ENCODE measurements at regions not wholly inside any gene's neighbourhood (a gene's known extent, or its start where the extent isn't known, plus 50 kb on each side); places are given as distances from the start of the nearest gene placed in this dataset.

DNA sequence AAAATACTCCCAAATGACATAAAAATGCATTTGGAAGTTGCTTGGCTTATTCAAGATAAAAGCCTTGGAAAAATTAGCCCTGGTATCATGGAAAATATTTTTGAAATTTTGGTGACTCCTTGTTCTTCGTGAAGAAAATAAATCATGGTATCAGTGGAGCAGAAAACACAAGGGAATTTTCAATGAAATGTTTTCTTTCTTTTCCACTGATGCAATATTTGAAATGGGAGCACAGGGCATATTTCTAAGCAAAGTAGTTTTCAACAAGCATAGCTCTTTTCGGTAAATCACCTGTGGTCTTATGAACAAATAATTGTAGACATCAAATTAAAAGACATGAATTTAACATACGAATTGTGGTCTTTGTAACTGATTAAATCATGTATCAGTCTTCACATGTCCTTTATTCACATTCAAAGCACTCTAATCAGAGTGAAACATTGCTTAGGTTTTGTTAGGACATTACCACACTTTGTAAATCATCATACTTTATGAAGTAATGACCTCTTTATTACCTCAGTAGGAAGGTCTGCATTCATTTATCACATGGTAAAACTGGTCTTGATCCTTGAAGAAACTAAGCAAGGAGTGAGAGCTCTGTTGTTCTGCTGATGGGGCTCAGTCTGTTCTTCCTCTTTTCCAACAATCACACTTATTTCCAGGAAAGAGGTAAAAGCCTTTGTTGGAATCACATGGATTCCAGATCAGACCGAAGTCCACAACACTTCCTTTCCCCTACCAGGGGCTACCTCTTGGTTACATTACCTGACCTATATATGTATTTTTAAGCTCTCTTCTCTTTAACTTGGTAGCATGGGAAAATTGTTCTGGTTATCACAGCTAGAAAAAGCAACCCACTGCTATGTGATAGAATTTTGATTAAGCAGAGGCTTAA, 413.5 kb upstream of the THBS1 start:
- no peak for DNase-seq (ENCODE audit: low read depth, low spot score)
- TF ChIP-seq, protein P1, sequence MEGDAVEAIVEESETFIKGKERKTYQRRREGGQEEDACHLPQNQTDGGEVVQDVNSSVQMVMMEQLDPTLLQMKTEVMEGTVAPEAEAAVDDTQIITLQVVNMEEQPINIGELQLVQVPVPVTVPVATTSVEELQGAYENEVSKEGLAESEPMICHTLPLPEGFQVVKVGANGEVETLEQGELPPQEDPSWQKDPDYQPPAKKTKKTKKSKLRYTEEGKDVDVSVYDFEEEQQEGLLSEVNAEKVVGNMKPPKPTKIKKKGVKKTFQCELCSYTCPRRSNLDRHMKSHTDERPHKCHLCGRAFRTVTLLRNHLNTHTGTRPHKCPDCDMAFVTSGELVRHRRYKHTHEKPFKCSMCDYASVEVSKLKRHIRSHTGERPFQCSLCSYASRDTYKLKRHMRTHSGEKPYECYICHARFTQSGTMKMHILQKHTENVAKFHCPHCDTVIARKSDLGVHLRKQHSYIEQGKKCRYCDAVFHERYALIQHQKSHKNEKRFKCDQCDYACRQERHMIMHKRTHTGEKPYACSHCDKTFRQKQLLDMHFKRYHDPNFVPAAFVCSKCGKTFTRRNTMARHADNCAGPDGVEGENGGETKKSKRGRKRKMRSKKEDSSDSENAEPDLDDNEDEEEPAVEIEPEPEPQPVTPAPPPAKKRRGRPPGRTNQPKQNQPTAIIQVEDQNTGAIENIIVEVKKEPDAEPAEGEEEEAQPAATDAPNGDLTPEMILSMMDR (IDR thresholded peaks at IDR 0.05; ENCODE audit: low read depth, low read length) = no peak
- Histone ChIP-seq H3K9me3 (ENCODE audit: control insufficient read depth, insufficient read depth, low read length) (no peaks in the 10 kb centered on the region), H3K4me3 (ENCODE audit: low read depth, low read length) (no peak overlapping the region), H3K27ac (ENCODE audit: low read depth, low read length) (no peak overlapping the region), H3K27me3 (ENCODE audit: control insufficient read depth, insufficient read depth, low read length) (no peaks in the 10 kb centered on the region)
- POLR2A ChIA-PET = no interaction called here
- CTCF ChIA-PET = interaction anchor here (2.2 kb wide), 1 partner anchor 460 kb away, joined by 6 read pairs; no protein-coding TSS in a partner anchor

DNA sequence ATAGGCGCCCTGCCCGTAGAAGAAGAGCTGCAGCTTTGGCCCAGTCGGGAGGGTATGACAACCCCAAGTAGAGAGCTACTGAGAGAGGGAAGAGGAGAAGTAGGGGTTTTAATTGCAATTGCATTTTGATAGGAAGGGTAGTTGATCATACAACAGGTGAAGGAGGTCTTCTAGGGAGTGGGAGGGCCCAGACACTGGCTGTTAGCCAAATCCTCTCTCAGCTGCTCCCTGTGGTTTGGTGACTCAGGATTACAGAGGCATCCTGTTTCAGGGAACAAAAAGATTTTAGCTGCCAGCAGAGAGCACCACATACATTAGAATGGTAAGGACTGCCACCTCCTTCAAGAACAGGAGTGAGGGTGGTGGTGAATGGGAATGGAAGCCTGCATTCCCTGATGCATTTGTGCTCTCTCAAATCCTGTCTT, 408.9 kb upstream of the THBS1 start:
- Histone ChIP-seq H3K9me3 (ENCODE audit: control insufficient read depth, insufficient read depth, low read length) (no peaks in the 10 kb centered on the region), H3K4me3 (ENCODE audit: low read depth, low read length) (no peak overlapping the region), H3K27ac (ENCODE audit: low read depth, low read length) (peak overlapping the region; percentile 94), H3K27me3 (ENCODE audit: control insufficient read depth, insufficient read depth, low read length) (no peaks in the 10 kb centered on the region)
- POLR2A ChIA-PET = interaction anchor here (0.8 to 3.8 kb wide), 6 partner anchors 9 to 415 kb away, joined by 3 to 44 read pairs (median 6); partner anchors contain the start of gene THBS1
- CTCF ChIA-PET = interaction anchor here (0.6 to 1.9 kb wide), 5 partner anchors 37 to 465 kb away, joined by 3 to 15 read pairs (median 4); partner anchors contain the start of gene THBS1
- DNase-seq (ENCODE audit: low read depth, low spot score) = peak; percentile 96
- TF ChIP-seq, protein P1 (IDR thresholded peaks at IDR 0.05; ENCODE audit: low read depth, low read length) = peak; percentile 66

GRCh38 chr15:39172380-39173281, 408.2 kb upstream of the THBS1 start:
- peak overlapping the region; percentile 94 for H3K27ac ChIP-seq (ENCODE audit: low read depth, low read length)
- ChIA-PET POLR2A (interaction anchor here (0.6 to 3.8 kb wide), 9 partner anchors 8 to 414 kb away, joined by 3 to 44 read pairs (median 4); partner anchors contain the start of gene THBS1), CTCF (interaction anchor here (0.6 to 1.9 kb wide), 7 partner anchors 9 to 465 kb away, joined by 3 to 15 read pairs (median 3); partner anchors contain the start of gene THBS1)
- H3K9me3 ChIP-seq (ENCODE audit: control insufficient read depth, insufficient read depth, low read length) = no peaks in the 10 kb centered on the region
- no peaks in the 10 kb centered on the region for H3K27me3 ChIP-seq (ENCODE audit: control insufficient read depth, insufficient read depth, low read length)
- TF ChIP-seq, protein P1 (IDR thresholded peaks at IDR 0.05; ENCODE audit: low read depth, low read length) = no peak
- no peak for DNase-seq (ENCODE audit: low read depth, low spot score)
- peak overlapping the region; percentile 41 for H3K4me3 ChIP-seq (ENCODE audit: low read depth, low read length)

DNA sequence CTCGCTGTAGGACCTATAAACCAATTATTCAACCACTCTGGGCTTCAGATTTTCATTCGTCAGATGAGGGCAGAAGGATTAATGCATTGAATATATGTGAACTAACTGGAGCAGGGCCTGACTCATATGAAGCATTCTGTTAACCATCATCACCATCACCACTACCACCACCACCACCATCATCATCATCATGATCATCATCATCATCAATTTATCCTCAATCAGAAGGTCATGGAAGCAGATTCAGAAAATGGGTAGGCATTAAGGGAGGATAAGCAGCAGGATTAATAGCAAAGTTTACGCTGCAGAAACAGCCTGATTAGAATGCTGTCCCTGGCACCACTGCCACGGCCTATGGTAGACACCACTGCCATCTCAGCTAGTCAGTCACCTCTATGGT, 407.5 kb upstream of the THBS1 start:
- H3K27me3 ChIP-seq (ENCODE audit: control insufficient read depth, insufficient read depth, low read length) = no peaks in the 10 kb centered on the region
- POLR2A ChIA-PET = interaction anchor here (0.9 to 3.8 kb wide), 2 partner anchors 190 to 407 kb away, joined by 3 to 44 read pairs; partner anchors contain the start of gene THBS1
- CTCF ChIA-PET = interaction anchor here (1.1 to 2.8 kb wide), 3 partner anchors 9 to 466 kb away, joined by 3 to 9 read pairs (median 5); partner anchors contain the start of gene THBS1
- peak overlapping the region; percentile 94 for H3K27ac ChIP-seq (ENCODE audit: low read depth, low read length)
- H3K9me3 ChIP-seq (ENCODE audit: control insufficient read depth, insufficient read depth, low read length) = no peaks in the 10 kb centered on the region
- DNase-seq (ENCODE audit: low read depth, low spot score) = no peak
- TF ChIP-seq, protein P1 (IDR thresholded peaks at IDR 0.05; ENCODE audit: low read depth, low read length) = no peak
- no peak overlapping the region for H3K4me3 ChIP-seq (ENCODE audit: low read depth, low read length)
